ENCODE measurements at regions not wholly inside any gene's neighbourhood (a gene's known extent, or its start where the extent isn't known, plus 50 kb on each side); places are given as distances from the start of the nearest gene placed in this dataset.

DNA sequence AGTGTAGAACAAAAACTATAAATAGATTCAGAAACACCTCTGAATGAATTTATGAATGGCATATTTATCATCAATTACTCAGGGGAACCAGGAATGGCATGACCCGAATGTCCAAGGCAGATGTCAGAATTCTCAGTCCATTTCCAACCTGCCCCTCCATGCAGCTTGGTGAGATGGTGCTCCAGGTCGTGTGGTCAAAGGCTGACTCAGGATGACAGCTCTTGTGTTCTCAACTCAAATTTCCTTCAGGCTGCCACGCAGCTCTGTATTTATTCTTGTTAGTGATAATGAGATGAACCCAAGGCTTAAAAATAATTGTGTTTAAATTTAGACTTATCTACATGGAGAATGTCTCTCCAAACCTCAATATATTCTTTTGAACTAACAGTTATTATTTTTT, 146.9 kb downstream of the METTL4 start:
- TF ChIP-seq CTCF (IDR thresholded peaks at IDR 0.05; ENCODE audit: insufficient read depth, low read depth, low read length) (no peak), EZH2 (IDR thresholded peaks at IDR 0.05; ENCODE audit: insufficient read depth, low read length) (no peak)

All from astrocyte (in vitro differentiated cells and primary cell).